ENCODE measurements at regions not wholly inside any gene's neighbourhood (a gene's known extent, or its start where the extent isn't known, plus 50 kb on each side); places are given as distances from the start of the nearest gene placed in this dataset.

GRCh38 chr2:180276733-180277132, 269.6 kb upstream of the CWC22 start:
- Histone ChIP-seq H3K27me3 (no peaks in the 10 kb centered on the region), H3K4me1 (no peaks in the 10 kb centered on the region), H3K36me3 (no peaks in the 10 kb centered on the region), H3K9me3 (no peaks in the 10 kb centered on the region), H3K27ac (no peak overlapping the region), H3K4me3 (no peak overlapping the region)
- TF ChIP-seq CTCF (IDR thresholded peaks at IDR 0.05), result no peak
- intact Hi-C loops (cut with DNase I), result no loop called here
- no peak for ATAC-seq
- 47% methylated on average over 2 of the region's 2 CpGs for WGBS (ENCODE audit: insufficient coverage, low coverage, low lambda C conversion rate, missing lambda C conversion rate)
- DNase-seq, result no peak

- WGBS (ENCODE audit: insufficient coverage, low coverage, low lambda C conversion rate, missing lambda C conversion rate), result 74% methylated on average over 3 of the region's 3 CpGs
- TF ChIP-seq CTCF (IDR thresholded peaks at IDR 0.05) (no peak), POLR2A (IDR thresholded peaks at IDR 0.05) (no peak)
- Histone ChIP-seq H3K27me3 (no peaks in the 10 kb centered on the region), H3K9me3 (no peaks in the 10 kb centered on the region), H3K27ac (no peak overlapping the region), H3K36me3 (no peaks in the 10 kb centered on the region), H3K4me3 (no peak overlapping the region), H3K4me1 (no peaks in the 10 kb centered on the region)
- intact Hi-C loops (cut with DNase I), result no loop called here
- DNase-seq (no peak), ATAC-seq (no peak)
Measured at GRCh38 chr2:180268006-180268405, 260.9 kb upstream of the CWC22 start.

- Histone ChIP-seq H3K4me1 (no peaks in the 10 kb centered on the region), H3K27ac (no peak overlapping the region), H3K9me3 (no peaks in the 10 kb centered on the region), H3K4me3 (no peak overlapping the region), H3K27me3 (no peaks in the 10 kb centered on the region), H3K36me3 (no peaks in the 10 kb centered on the region)
- intact Hi-C loops (cut with DNase I), result no loop called here
- ATAC-seq, result no peak
- TF ChIP-seq CTCF (IDR thresholded peaks at IDR 0.05) (no peak), POLR2A (IDR thresholded peaks at IDR 0.05) (no peak)
- 71% methylated on average over 1 of the region's 1 CpG for WGBS (ENCODE audit: insufficient coverage, low coverage, low lambda C conversion rate, missing lambda C conversion rate)
- no peak for DNase-seq
Measured at GRCh38 chr2:180261976-180262375, 254.9 kb upstream of the CWC22 start.

GRCh38 chr2:180258579-180258978, 251.5 kb upstream of the CWC22 start:
- Histone ChIP-seq H3K4me1 (no peaks in the 10 kb centered on the region), H3K27ac (no peak overlapping the region), H3K4me3 (no peak overlapping the region), H3K9me3 (no peaks in the 10 kb centered on the region), H3K36me3 (no peaks in the 10 kb centered on the region), H3K27me3 (no peaks in the 10 kb centered on the region)
- intact Hi-C loops (cut with DNase I), result no loop called here
- ATAC-seq (no peak), DNase-seq (no peak)
- TF ChIP-seq POLR2A (IDR thresholded peaks at IDR 0.05), result no peak
- TF ChIP-seq CTCF (IDR thresholded peaks at IDR 0.05), result no peak
- 13% methylated on average over 1 of the region's 1 CpG for WGBS (ENCODE audit: insufficient coverage, low coverage, low lambda C conversion rate, missing lambda C conversion rate)

- no peaks in the 10 kb centered on the region for H3K4me1 ChIP-seq
- no peaks in the 10 kb centered on the region for H3K27me3 ChIP-seq
- no peak overlapping the region for H3K4me3 ChIP-seq
- intact Hi-C loops (cut with DNase I), result no loop called here
- TF ChIP-seq CTCF (IDR thresholded peaks at IDR 0.05), result no peak
- no peak for TF ChIP-seq POLR2A (IDR thresholded peaks at IDR 0.05)
- DNase-seq (no peak), ATAC-seq (no peak)
- H3K36me3 ChIP-seq, result no peaks in the 10 kb centered on the region
- H3K9me3 ChIP-seq, result no peaks in the 10 kb centered on the region
- no peak overlapping the region for H3K27ac ChIP-seq
Measured at GRCh38 chr2:180258041-180258537, 251.0 kb upstream of the CWC22 start.

All from right lobe of liver (tissue), 6 donors.